Prostate gland (tissue), 2 donors: ENCODE measurements at regions not wholly inside any gene's neighbourhood (a gene's known extent, or its start where the extent isn't known, plus 50 kb on each side); places are given as distances from the start of the nearest gene placed in this dataset.
"Not testable (repeated sequence)": the region's sequence is repeated elsewhere in the genome, so short reads cannot be mapped to it uniquely, and the experiment has no call there.

Experiments
- CTCF ChIP-seq, 4 experiments: fragments of 200-600 bp in 2 of 4; fragments of 450-650 bp in 2 of 4; sonication (generic) in 2 of 4; IDR thresholded peaks; 1 replicate in 3 of 4; 2 replicates in 1 of 4; pipeline ENCODE4 v1.5.1; 2016 to 2019; ENCODE audit warnings: antibody characterized with exemption in 4 of 4, mild to moderate bottlenecking in 2 of 4, moderate library complexity in 2 of 4
- POLR2AphosphoS5 ChIP-seq: sonication (generic); formaldehyde crosslinking; IDR thresholded peaks from one replicate; pipeline ENCODE4 v1.6.1; 2017; ENCODE audit warnings: antibody characterized with exemption

GRCh38 chr5:125458949-125459348, 712.5 kb upstream of the ZNF608 start:
- not testable (repeated sequence) for TF ChIP-seq POLR2AphosphoS5; CTCF (IDR thresholded peaks at IDR 0.05)
